Upper lobe of right lung (tissue), 1 donor: ENCODE measurements at regions not wholly inside any gene's neighbourhood (a gene's known extent, or its start where the extent isn't known, plus 50 kb on each side); places are given as distances from the start of the nearest gene placed in this dataset.

Experiments used
- ATAC-seq: fragments of 200-7000 bp; cut with Tn5 transposase; one replicate; pipeline ENCODE4 v1.9.1; 2020; ENCODE audit warnings: mild to moderate bottlenecking, moderate library complexity
- DNase-seq: peaks from one replicate; pipeline ENCODE4 v3.0.0-alpha.2; 2020
- H3K27ac ChIP-seq: fragments of 200-600 bp; one replicate; pipeline ENCODE4 v1.8.0; 2022
- H3K27me3 ChIP-seq: fragments of 200-600 bp; one replicate; pipeline ENCODE4 v1.8.0; 2022; ENCODE audit warnings: mild to moderate bottlenecking
- H3K36me3 ChIP-seq: fragments of 200-600 bp; one replicate; pipeline ENCODE4 v1.8.0; 2022
- H3K4me1 ChIP-seq: fragments of 200-600 bp; one replicate; pipeline ENCODE4 v1.8.0; 2022
- H3K4me3 ChIP-seq: fragments of 200-600 bp; one replicate; pipeline ENCODE4 v1.8.0; 2022; ENCODE audit warnings: mild to moderate bottlenecking
- H3K9me3 ChIP-seq: fragments of 200-600 bp; one replicate; pipeline ENCODE4 v1.8.0; 2022
- intact Hi-C: fragments of 100-400 bp; cut with DNase I; formaldehyde crosslinking; loops from one replicate; pipeline ENCODE4 v1.11.0; 2022
- TF ChIP-seq, protein P1 (sequence below): fragments of 200-600 bp; IDR thresholded peaks from one replicate; pipeline ENCODE4 v1.8.0; 2022; ENCODE audit warnings: antibody characterized with exemption
- donor health status: DM: no; HTN: yes; CAD: no; lungs with severe emphysema.

DNA sequence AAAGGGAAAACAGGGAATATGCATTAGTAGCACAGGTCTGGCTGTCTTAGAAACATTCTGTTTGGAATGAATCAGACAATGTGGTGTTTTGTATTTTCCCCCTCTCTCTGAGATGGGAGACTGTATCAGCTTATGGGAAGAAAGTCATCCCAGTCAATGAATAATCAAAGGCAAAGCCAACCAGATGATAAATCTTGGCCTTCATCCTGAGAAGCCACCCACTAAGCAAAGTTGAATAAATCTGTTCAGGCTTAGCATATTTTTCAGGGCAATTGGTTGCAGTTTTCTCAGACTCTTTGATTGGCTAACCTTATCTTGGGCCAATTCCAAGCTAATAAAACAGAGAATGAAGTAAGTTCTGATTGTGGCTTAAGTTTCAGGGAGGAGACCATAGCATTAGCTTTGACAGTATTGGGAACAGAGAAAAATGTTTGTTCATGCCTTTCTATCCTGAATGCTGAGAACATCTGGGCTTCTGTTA, 63.6 kb upstream of the ARL8B start:
- ATAC-seq (no peak), DNase-seq (no peak)
- TF ChIP-seq, protein P1, sequence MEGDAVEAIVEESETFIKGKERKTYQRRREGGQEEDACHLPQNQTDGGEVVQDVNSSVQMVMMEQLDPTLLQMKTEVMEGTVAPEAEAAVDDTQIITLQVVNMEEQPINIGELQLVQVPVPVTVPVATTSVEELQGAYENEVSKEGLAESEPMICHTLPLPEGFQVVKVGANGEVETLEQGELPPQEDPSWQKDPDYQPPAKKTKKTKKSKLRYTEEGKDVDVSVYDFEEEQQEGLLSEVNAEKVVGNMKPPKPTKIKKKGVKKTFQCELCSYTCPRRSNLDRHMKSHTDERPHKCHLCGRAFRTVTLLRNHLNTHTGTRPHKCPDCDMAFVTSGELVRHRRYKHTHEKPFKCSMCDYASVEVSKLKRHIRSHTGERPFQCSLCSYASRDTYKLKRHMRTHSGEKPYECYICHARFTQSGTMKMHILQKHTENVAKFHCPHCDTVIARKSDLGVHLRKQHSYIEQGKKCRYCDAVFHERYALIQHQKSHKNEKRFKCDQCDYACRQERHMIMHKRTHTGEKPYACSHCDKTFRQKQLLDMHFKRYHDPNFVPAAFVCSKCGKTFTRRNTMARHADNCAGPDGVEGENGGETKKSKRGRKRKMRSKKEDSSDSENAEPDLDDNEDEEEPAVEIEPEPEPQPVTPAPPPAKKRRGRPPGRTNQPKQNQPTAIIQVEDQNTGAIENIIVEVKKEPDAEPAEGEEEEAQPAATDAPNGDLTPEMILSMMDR: no peak
- intact Hi-C loops: no loop called here
- Histone ChIP-seq H3K4me1 (peaks cover 10% of the 10 kb centered on the region), H3K9me3 (no peaks in the 10 kb centered on the region), H3K36me3 (no peaks in the 10 kb centered on the region), H3K4me3 (no peak overlapping the region), H3K27ac (no peak overlapping the region), H3K27me3 (no peaks in the 10 kb centered on the region)

DNA sequence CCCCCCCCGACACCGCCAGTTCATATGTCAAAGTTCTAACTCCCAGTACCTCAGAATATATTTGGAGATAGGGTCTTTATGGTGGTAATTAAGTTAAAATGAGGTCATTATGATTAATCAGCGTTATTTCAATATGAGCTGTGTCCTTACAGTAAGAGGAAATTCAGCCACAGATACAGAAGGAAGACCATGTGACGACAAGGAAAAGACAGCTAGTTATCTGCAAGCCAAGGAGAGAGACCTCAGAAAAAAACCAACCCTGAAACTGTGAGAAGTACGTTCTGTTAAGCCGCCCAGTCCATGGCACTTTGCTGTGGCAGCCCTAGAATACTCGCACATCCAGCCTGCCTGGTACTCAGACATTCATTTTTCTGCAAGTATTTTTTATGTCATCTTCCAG, 62.3 kb upstream of the ARL8B start:
- ATAC-seq (no peak), DNase-seq (no peak)
- TF ChIP-seq, protein P1: no peak
- no peaks in the 10 kb centered on the region for H3K36me3 ChIP-seq
- H3K9me3 ChIP-seq: no peaks in the 10 kb centered on the region
- peaks cover 10% of the 10 kb centered on the region for H3K4me1 ChIP-seq
- intact Hi-C loops: no loop called here
- no peak overlapping the region for H3K4me3 ChIP-seq
- no peaks in the 10 kb centered on the region for H3K27me3 ChIP-seq
- H3K27ac ChIP-seq: no peak overlapping the region

DNA sequence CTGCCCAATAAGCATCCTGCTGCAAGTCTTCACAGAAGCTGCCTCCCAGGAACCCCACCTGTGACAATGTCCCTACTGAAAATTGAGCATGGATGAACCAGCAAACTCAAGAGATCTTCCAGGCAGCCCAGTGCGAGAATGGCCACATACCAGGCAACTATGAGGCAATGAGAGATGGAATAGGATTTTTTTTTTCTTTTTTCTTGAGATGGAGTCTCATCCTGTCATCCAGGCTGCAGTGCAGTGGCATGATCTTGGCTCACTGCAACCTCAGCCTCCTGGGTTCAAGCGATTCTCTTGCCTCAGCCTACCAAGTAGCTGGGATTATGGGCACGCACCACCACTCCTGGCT, 60.9 kb upstream of the ARL8B start:
- H3K4me1 ChIP-seq: peaks cover under 1% of the 10 kb centered on the region
- TF ChIP-seq, protein P1: no peak
- no peaks in the 10 kb centered on the region for H3K27me3 ChIP-seq
- H3K27ac ChIP-seq: no peak overlapping the region
- ATAC-seq: no peak
- H3K4me3 ChIP-seq: no peak overlapping the region
- no peaks in the 10 kb centered on the region for H3K36me3 ChIP-seq
- intact Hi-C loops: no loop called here
- H3K9me3 ChIP-seq: no peaks in the 10 kb centered on the region
- DNase-seq: no peak

DNA sequence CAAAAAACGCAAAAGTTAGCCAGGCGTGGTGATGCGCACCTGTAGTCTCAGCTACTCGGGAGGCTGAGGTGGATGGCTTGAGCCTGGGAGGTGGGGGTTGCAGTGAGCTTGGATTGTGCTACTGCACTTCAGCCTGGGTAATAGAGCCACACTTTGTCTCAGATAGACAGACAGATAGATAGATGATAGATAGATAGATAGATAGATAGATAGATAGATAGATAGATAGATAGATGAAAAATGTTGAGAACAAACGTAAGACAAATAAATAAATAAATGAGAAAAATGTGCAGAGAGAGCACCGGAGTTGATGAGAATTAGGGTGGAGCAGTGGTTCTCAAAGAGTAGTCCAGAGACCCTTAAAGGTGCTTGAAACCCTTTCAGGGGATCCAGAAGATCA, 58.4 kb upstream of the ARL8B start:
- no peak overlapping the region for H3K27ac ChIP-seq
- intact Hi-C loops: no loop called here
- H3K4me3 ChIP-seq: no peak overlapping the region

DNA sequence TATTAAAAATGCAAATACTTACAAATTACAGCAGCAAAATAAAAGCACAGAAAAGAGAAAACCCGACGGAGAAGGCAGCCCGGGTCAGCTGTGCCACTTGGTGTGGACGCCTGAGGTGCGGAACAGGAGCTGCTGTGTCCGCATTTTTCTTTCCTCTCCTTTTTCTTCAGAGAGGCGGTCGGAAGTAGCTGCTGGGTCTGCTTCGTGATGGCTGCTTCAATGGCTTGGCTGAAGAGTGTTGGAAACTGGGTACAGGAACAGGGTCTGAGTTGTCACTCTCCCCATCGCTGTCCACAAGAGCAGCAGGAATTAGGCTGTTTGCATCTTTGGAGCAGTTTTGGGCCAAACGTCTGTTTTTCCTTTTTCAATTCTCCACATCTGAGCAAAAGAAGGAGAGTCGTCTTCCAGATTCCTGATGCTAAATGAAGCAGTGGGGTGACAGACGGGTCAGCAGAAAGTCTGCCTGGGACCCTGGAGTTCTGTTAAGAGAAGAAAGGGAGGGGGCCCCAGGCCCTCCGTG, 53.5 kb upstream of the ARL8B start:
- DNase-seq (no peak), ATAC-seq (no peak)
- intact Hi-C loops: no loop called here

More for the DNA sequence above, 58.4 kb upstream of the ARL8B start:
- no peak for DNase-seq
- no peaks in the 10 kb centered on the region for H3K9me3 ChIP-seq
- no peaks in the 10 kb centered on the region for H3K27me3 ChIP-seq
- ATAC-seq: no peak
- no peaks in the 10 kb centered on the region for H3K36me3 ChIP-seq
- TF ChIP-seq, protein P1: no peak
- H3K4me1 ChIP-seq: no peaks in the 10 kb centered on the region

More for the DNA sequence above, 53.5 kb upstream of the ARL8B start:
- no peaks in the 10 kb centered on the region for H3K36me3 ChIP-seq
- no peak overlapping the region for H3K4me3 ChIP-seq
- TF ChIP-seq, protein P1: no peak
- no peaks in the 10 kb centered on the region for H3K4me1 ChIP-seq
- no peaks in the 10 kb centered on the region for H3K9me3 ChIP-seq
- H3K27me3 ChIP-seq: no peaks in the 10 kb centered on the region
- no peak overlapping the region for H3K27ac ChIP-seq
